H1 (cell line): ENCODE measurements at regions not wholly inside any gene's neighbourhood (a gene's known extent, or its start where the extent isn't known, plus 50 kb on each side); places are given as distances from the start of the nearest gene placed in this dataset.
A peak's percentile ranks its signal among the peaks of the same experiment; 100 is the strongest.

Experiments
- JUN ChIP-seq: IDR thresholded peaks from 2 replicates; pipeline ENCODE4 v1.6.1; 2011; ENCODE audit warnings: low read depth, mild to moderate bottlenecking, improper control_type of control experiment, low read length
- RAD21 ChIP-seq, 2 experiments: IDR thresholded peaks in 1 of 2; conservative IDR thresholded peaks in 1 of 2; 2 replicates each; pipeline ENCODE4 v1.6.1; 2011; ENCODE audit warnings: low read depth in 2 of 2, low read length in 2 of 2, improper control_type of control experiment in 1 of 2, inconsistent platforms in 1 of 2, mild to moderate bottlenecking in 1 of 2, moderate library complexity in 1 of 2
- YY1 ChIP-seq: IDR thresholded peaks from 2 replicates; pipeline ENCODE4 v1.6.1; 2011; ENCODE audit warnings: low read depth, mild to moderate bottlenecking, low read length
- TF ChIP-seq, protein P1 (sequence below): fragments of 300-600 bp; sonication (generic); IDR thresholded peaks from 2 replicates; pipeline ENCODE4 v1.7.1; 2012; ENCODE audit warnings: low read length, moderate library complexity, mild to moderate bottlenecking, inconsistent platforms; ENCODE audit not compliant: insufficient replicate concordance

DNA sequence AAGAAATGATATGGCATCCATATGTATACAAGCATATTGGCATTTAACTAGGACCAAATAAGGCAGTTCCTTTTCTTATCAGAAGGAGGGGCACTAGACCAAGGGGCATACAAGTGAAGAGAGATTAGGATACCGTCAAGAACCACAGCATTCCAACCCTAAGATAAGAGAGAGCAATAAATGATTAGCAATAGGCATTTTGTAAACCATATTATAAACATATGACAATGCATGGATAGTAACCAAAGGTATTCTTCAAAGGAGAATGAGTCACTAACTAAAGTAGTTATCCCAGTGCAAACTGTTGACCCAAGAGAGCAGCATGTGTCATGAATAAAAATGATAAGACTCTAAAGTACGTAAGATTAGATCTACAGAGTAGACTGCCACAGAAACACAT, 500.9 kb upstream of the HTR2A start (continued):
- TF ChIP-seq, protein P1, sequence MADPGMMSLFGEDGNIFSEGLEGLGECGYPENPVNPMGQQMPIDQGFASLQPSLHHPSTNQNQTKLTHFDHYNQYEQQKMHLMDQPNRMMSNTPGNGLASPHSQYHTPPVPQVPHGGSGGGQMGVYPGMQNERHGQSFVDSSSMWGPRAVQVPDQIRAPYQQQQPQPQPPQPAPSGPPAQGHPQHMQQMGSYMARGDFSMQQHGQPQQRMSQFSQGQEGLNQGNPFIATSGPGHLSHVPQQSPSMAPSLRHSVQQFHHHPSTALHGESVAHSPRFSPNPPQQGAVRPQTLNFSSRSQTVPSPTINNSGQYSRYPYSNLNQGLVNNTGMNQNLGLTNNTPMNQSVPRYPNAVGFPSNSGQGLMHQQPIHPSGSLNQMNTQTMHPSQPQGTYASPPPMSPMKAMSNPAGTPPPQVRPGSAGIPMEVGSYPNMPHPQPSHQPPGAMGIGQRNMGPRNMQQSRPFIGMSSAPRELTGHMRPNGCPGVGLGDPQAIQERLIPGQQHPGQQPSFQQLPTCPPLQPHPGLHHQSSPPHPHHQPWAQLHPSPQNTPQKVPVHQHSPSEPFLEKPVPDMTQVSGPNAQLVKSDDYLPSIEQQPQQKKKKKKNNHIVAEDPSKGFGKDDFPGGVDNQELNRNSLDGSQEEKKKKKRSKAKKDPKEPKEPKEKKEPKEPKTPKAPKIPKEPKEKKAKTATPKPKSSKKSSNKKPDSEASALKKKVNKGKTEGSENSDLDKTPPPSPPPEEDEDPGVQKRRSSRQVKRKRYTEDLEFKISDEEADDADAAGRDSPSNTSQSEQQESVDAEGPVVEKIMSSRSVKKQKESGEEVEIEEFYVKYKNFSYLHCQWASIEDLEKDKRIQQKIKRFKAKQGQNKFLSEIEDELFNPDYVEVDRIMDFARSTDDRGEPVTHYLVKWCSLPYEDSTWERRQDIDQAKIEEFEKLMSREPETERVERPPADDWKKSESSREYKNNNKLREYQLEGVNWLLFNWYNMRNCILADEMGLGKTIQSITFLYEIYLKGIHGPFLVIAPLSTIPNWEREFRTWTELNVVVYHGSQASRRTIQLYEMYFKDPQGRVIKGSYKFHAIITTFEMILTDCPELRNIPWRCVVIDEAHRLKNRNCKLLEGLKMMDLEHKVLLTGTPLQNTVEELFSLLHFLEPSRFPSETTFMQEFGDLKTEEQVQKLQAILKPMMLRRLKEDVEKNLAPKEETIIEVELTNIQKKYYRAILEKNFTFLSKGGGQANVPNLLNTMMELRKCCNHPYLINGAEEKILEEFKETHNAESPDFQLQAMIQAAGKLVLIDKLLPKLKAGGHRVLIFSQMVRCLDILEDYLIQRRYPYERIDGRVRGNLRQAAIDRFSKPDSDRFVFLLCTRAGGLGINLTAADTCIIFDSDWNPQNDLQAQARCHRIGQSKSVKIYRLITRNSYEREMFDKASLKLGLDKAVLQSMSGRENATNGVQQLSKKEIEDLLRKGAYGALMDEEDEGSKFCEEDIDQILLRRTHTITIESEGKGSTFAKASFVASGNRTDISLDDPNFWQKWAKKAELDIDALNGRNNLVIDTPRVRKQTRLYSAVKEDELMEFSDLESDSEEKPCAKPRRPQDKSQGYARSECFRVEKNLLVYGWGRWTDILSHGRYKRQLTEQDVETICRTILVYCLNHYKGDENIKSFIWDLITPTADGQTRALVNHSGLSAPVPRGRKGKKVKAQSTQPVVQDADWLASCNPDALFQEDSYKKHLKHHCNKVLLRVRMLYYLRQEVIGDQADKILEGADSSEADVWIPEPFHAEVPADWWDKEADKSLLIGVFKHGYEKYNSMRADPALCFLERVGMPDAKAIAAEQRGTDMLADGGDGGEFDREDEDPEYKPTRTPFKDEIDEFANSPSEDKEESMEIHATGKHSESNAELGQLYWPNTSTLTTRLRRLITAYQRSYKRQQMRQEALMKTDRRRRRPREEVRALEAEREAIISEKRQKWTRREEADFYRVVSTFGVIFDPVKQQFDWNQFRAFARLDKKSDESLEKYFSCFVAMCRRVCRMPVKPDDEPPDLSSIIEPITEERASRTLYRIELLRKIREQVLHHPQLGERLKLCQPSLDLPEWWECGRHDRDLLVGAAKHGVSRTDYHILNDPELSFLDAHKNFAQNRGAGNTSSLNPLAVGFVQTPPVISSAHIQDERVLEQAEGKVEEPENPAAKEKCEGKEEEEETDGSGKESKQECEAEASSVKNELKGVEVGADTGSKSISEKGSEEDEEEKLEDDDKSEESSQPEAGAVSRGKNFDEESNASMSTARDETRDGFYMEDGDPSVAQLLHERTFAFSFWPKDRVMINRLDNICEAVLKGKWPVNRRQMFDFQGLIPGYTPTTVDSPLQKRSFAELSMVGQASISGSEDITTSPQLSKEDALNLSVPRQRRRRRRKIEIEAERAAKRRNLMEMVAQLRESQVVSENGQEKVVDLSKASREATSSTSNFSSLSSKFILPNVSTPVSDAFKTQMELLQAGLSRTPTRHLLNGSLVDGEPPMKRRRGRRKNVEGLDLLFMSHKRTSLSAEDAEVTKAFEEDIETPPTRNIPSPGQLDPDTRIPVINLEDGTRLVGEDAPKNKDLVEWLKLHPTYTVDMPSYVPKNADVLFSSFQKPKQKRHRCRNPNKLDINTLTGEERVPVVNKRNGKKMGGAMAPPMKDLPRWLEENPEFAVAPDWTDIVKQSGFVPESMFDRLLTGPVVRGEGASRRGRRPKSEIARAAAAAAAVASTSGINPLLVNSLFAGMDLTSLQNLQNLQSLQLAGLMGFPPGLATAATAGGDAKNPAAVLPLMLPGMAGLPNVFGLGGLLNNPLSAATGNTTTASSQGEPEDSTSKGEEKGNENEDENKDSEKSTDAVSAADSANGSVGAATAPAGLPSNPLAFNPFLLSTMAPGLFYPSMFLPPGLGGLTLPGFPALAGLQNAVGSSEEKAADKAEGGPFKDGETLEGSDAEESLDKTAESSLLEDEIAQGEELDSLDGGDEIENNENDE = no peak
- peak; percentile 47 to 60 for TF ChIP-seq RAD21 (IDR thresholded peaks at IDR 0.05 in 1 of 2, conservative IDR thresholded peaks at IDR 0.05 in 1 of 2; ENCODE audit: low read depth in 2 of 2, low read length in 2 of 2)
- TF ChIP-seq JUN = no peak
- TF ChIP-seq YY1 = no peak
